ENCODE measurements at regions not wholly inside any gene's neighbourhood (a gene's known extent, or its start where the extent isn't known, plus 50 kb on each side); places are given as distances from the start of the nearest gene placed in this dataset.

- TF ChIP-seq POLR2A (IDR thresholded peaks at IDR 0.05), result no peak
- TF ChIP-seq, protein P1, sequence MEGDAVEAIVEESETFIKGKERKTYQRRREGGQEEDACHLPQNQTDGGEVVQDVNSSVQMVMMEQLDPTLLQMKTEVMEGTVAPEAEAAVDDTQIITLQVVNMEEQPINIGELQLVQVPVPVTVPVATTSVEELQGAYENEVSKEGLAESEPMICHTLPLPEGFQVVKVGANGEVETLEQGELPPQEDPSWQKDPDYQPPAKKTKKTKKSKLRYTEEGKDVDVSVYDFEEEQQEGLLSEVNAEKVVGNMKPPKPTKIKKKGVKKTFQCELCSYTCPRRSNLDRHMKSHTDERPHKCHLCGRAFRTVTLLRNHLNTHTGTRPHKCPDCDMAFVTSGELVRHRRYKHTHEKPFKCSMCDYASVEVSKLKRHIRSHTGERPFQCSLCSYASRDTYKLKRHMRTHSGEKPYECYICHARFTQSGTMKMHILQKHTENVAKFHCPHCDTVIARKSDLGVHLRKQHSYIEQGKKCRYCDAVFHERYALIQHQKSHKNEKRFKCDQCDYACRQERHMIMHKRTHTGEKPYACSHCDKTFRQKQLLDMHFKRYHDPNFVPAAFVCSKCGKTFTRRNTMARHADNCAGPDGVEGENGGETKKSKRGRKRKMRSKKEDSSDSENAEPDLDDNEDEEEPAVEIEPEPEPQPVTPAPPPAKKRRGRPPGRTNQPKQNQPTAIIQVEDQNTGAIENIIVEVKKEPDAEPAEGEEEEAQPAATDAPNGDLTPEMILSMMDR (IDR thresholded peaks at IDR 0.05), result no peak
Observed at GRCh38 chr17:6208608-6209180, 138.5 kb downstream of the WSCD1 start.

All from testis (tissue), 2 donors.